ENCODE measurements at regions not wholly inside any gene's neighbourhood (a gene's known extent, or its start where the extent isn't known, plus 50 kb on each side); places are given as distances from the start of the nearest gene placed in this dataset.
A peak's percentile ranks its signal among the peaks of the same experiment; 100 is the strongest.

GRCh38 chr11:10932976-10933375 is 75.1 kb upstream of the ZBED5 start:
- Histone ChIP-seq H3K4me3 (no peak overlapping the region), H3K4me1 (peaks cover 9% of the 10 kb centered on the region), H3K27ac (no peak overlapping the region), H3K27me3 (no peaks in the 10 kb centered on the region), H3K36me3 (replicated peaks in 1 of 2; ENCODE audit: insufficient read depth in 1 of 2, low read depth in 2 of 2) (no peaks in the 10 kb centered on the region), H3K9me3 (no peaks in the 10 kb centered on the region)
- DNase-seq: no peak
- no peak for ATAC-seq
- intact Hi-C loops (cut with DNase I): no loop called here
- WGBS, 2 donors: 73 to 79% methylated on average over 5 of the region's 5 CpGs
- TF ChIP-seq CTCF (IDR thresholded peaks at IDR 0.05) (no peak), POLR2A (IDR thresholded peaks at IDR 0.05) (no peak)

GRCh38 chr11:10931761-10932670 is 74.2 kb upstream of the ZBED5 start:
- peaks cover 9% of the 10 kb centered on the region for H3K4me1 ChIP-seq
- no peak for DNase-seq
- intact Hi-C loops (cut with DNase I): no loop called here
- no peaks in the 10 kb centered on the region for H3K27me3 ChIP-seq
- peak; percentile 15 for ATAC-seq
- H3K4me3 ChIP-seq: peak overlapping the region; percentile 50 to 61
- 33 to 43% methylated on average over 14 of the region's 14 CpGs for WGBS, 2 donors
- peak overlapping the region; percentile 52 to 77 (median 62) for H3K27ac ChIP-seq
- H3K36me3 ChIP-seq (replicated peaks in 1 of 2; ENCODE audit: insufficient read depth in 1 of 2, low read depth in 2 of 2): no peaks in the 10 kb centered on the region
- H3K9me3 ChIP-seq: no peaks in the 10 kb centered on the region
- TF ChIP-seq CTCF (IDR thresholded peaks at IDR 0.05) (no peak), POLR2A (IDR thresholded peaks at IDR 0.05) (peak in 1 of 3 donors; percentile 16)

- no peaks in the 10 kb centered on the region for H3K27me3 ChIP-seq
- TF ChIP-seq POLR2A (IDR thresholded peaks at IDR 0.05): peak in 2 of 3 donors; percentile 38 to 46
- TF ChIP-seq CTCF (IDR thresholded peaks at IDR 0.05): no peak
- WGBS, 2 donors: 0 to 2% methylated on average over 15 to 68 of the region's 69 CpGs
- ATAC-seq (peak; percentile 67), DNase-seq (peak; percentile 46 to 67 (median 64))
- peak overlapping the region; percentile 50 to 61 for H3K4me3 ChIP-seq
- H3K9me3 ChIP-seq: no peaks in the 10 kb centered on the region
- peak overlapping the region; percentile 52 to 77 (median 62) for H3K27ac ChIP-seq
- H3K4me1 ChIP-seq: peaks cover 9% of the 10 kb centered on the region
- H3K36me3 ChIP-seq (replicated peaks in 1 of 2; ENCODE audit: insufficient read depth in 1 of 2, low read depth in 2 of 2): no peaks in the 10 kb centered on the region
- intact Hi-C loops (cut with DNase I): no loop called here
Measured at GRCh38 chr11:10930972-10931760, 73.3 kb upstream of the ZBED5 start.

- no peaks in the 10 kb centered on the region for H3K9me3 ChIP-seq
- DNase-seq (peak in 2 of 4 donors; percentile 18 to 22), ATAC-seq (peak; percentile 12)
- TF ChIP-seq POLR2A (IDR thresholded peaks at IDR 0.05) (no peak), CTCF (IDR thresholded peaks at IDR 0.05) (no peak)
- WGBS, 2 donors: 7 to 17% methylated on average over 13 to 29 of the region's 35 CpGs
- intact Hi-C loops (cut with DNase I): no loop called here
- peak overlapping the region in 3 of 4 donors; percentile 56 to 77 (median 68) for H3K27ac ChIP-seq
- H3K36me3 ChIP-seq (replicated peaks in 1 of 2; ENCODE audit: insufficient read depth in 1 of 2, low read depth in 2 of 2): no peaks in the 10 kb centered on the region
- H3K4me1 ChIP-seq: peaks cover 9% of the 10 kb centered on the region
- no peaks in the 10 kb centered on the region for H3K27me3 ChIP-seq
- H3K4me3 ChIP-seq: peak overlapping the region; percentile 50 to 61
Measured at GRCh38 chr11:10930224-10930971, 72.5 kb upstream of the ZBED5 start.
